ENCODE measurements at regions not wholly inside any gene's neighbourhood (a gene's known extent, or its start where the extent isn't known, plus 50 kb on each side); places are given as distances from the start of the nearest gene placed in this dataset.

- WGBS (ENCODE audit: insufficient coverage, insufficient read length) = no CpG with 5 or more reads among the region's 2 CpGs
- no peaks in the 10 kb centered on the region for H3K27me3 ChIP-seq (ENCODE audit: control insufficient read depth, insufficient read depth, low read length)
- H3K9me3 ChIP-seq (ENCODE audit: control insufficient read depth, insufficient read depth, low read length) = no peaks in the 10 kb centered on the region
- no peak overlapping the region for H3K27ac ChIP-seq (ENCODE audit: low read length)
- H3K4me1 ChIP-seq (ENCODE audit: control insufficient read depth, insufficient read depth, low read length) = no peaks in the 10 kb centered on the region
- no peak for DNase-seq (ENCODE audit: low read depth, low spot score)
- no peaks in the 10 kb centered on the region for H3K36me3 ChIP-seq (ENCODE audit: control insufficient read depth, insufficient read depth, low read length)
- H3K4me3 ChIP-seq (ENCODE audit: low read length) = no peak overlapping the region
Measured at GRCh38 chr18:73636355-73636754, 511.3 kb downstream of the FBXO15 start.

- no peaks in the 10 kb centered on the region for H3K36me3 ChIP-seq (ENCODE audit: control insufficient read depth, insufficient read depth, low read length)
- no CpG with 5 or more reads among the region's 2 CpGs for WGBS (ENCODE audit: insufficient coverage, insufficient read length)
- no peaks in the 10 kb centered on the region for H3K27me3 ChIP-seq (ENCODE audit: control insufficient read depth, insufficient read depth, low read length)
Measured at GRCh38 chr18:73626859-73627258, 520.8 kb downstream of the FBXO15 start.

GRCh38 chr18:73626221-73626620, 521.4 kb downstream of the FBXO15 start:
- WGBS (ENCODE audit: insufficient coverage, insufficient read length) = no CpG with 5 or more reads among the region's 2 CpGs
- no peak overlapping the region for H3K27ac ChIP-seq (ENCODE audit: low read length)
- H3K9me3 ChIP-seq (ENCODE audit: control insufficient read depth, insufficient read depth, low read length) = no peaks in the 10 kb centered on the region
- no peak for DNase-seq (ENCODE audit: low read depth, low spot score)
- H3K4me3 ChIP-seq (ENCODE audit: low read length) = no peak overlapping the region
- no peaks in the 10 kb centered on the region for H3K27me3 ChIP-seq (ENCODE audit: control insufficient read depth, insufficient read depth, low read length)
- H3K4me1 ChIP-seq (ENCODE audit: control insufficient read depth, insufficient read depth, low read length) = no peaks in the 10 kb centered on the region
- no peaks in the 10 kb centered on the region for H3K36me3 ChIP-seq (ENCODE audit: control insufficient read depth, insufficient read depth, low read length)

More at GRCh38 chr18:73626859-73627258, 520.8 kb downstream of the FBXO15 start:
- Histone ChIP-seq H3K9me3 (ENCODE audit: control insufficient read depth, insufficient read depth, low read length) (no peaks in the 10 kb centered on the region), H3K4me1 (ENCODE audit: control insufficient read depth, insufficient read depth, low read length) (no peaks in the 10 kb centered on the region), H3K27ac (ENCODE audit: low read length) (no peak overlapping the region), H3K4me3 (ENCODE audit: low read length) (no peak overlapping the region)
- DNase-seq (ENCODE audit: low read depth, low spot score) = no peak

GRCh38 chr18:73621091-73621490, 526.5 kb downstream of the FBXO15 start:
- H3K4me1 ChIP-seq (ENCODE audit: control insufficient read depth, insufficient read depth, low read length) = no peaks in the 10 kb centered on the region; the same call in 1 of the 2 replicates
- H3K4me3 ChIP-seq (ENCODE audit: low read length) = no peak overlapping the region
- no peaks in the 10 kb centered on the region for H3K27me3 ChIP-seq (ENCODE audit: control insufficient read depth, insufficient read depth, low read length)
- no peaks in the 10 kb centered on the region for H3K36me3 ChIP-seq (ENCODE audit: control insufficient read depth, insufficient read depth, low read length)
- no CpG with 5 or more reads among the region's 1 CpG for WGBS (ENCODE audit: insufficient coverage, insufficient read length)
- no peak for DNase-seq (ENCODE audit: low read depth, low spot score)
- H3K9me3 ChIP-seq (ENCODE audit: control insufficient read depth, insufficient read depth, low read length) = no peaks in the 10 kb centered on the region
- H3K27ac ChIP-seq (ENCODE audit: low read length) = no peak overlapping the region

- Histone ChIP-seq H3K27me3 (ENCODE audit: control insufficient read depth, insufficient read depth, low read length) (no peaks in the 10 kb centered on the region), H3K36me3 (ENCODE audit: control insufficient read depth, insufficient read depth, low read length) (no peaks in the 10 kb centered on the region), H3K9me3 (ENCODE audit: control insufficient read depth, insufficient read depth, low read length) (no peaks in the 10 kb centered on the region), H3K4me3 (ENCODE audit: low read length) (no peak overlapping the region), H3K27ac (ENCODE audit: low read length) (no peak overlapping the region), H3K4me1 (ENCODE audit: control insufficient read depth, insufficient read depth, low read length) (no peaks in the 10 kb centered on the region; the same call in 1 of the 2 replicates)
- no peak for DNase-seq (ENCODE audit: low read depth, low spot score)
Measured at GRCh38 chr18:73617981-73618380, 529.7 kb downstream of the FBXO15 start.

- DNase-seq (ENCODE audit: low read depth, low spot score) = no peak
- WGBS (ENCODE audit: insufficient coverage, insufficient read length) = no CpG with 5 or more reads among the region's 3 CpGs
- no peak overlapping the region for H3K4me3 ChIP-seq (ENCODE audit: low read length)
- H3K4me1 ChIP-seq (ENCODE audit: control insufficient read depth, insufficient read depth, low read length) = no peaks in the 10 kb centered on the region; the same call in 1 of the 2 replicates
- H3K36me3 ChIP-seq (ENCODE audit: control insufficient read depth, insufficient read depth, low read length) = no peaks in the 10 kb centered on the region
- no peaks in the 10 kb centered on the region for H3K9me3 ChIP-seq (ENCODE audit: control insufficient read depth, insufficient read depth, low read length)
- H3K27me3 ChIP-seq (ENCODE audit: control insufficient read depth, insufficient read depth, low read length) = no peaks in the 10 kb centered on the region
- H3K27ac ChIP-seq (ENCODE audit: low read length) = no peak overlapping the region
Measured at GRCh38 chr18:73615506-73615905, 532.1 kb downstream of the FBXO15 start.

- H3K27ac ChIP-seq (ENCODE audit: low read length) = no peak overlapping the region
- H3K36me3 ChIP-seq (ENCODE audit: control insufficient read depth, insufficient read depth, low read length) = no peaks in the 10 kb centered on the region
- H3K27me3 ChIP-seq (ENCODE audit: control insufficient read depth, insufficient read depth, low read length) = no peaks in the 10 kb centered on the region
- WGBS (ENCODE audit: insufficient coverage, insufficient read length) = no CpG with 5 or more reads among the region's 1 CpG
- no peak overlapping the region for H3K4me3 ChIP-seq (ENCODE audit: low read length)
- H3K9me3 ChIP-seq (ENCODE audit: control insufficient read depth, insufficient read depth, low read length) = no peaks in the 10 kb centered on the region
- DNase-seq (ENCODE audit: low read depth, low spot score) = no peak
- no peaks in the 10 kb centered on the region; the same call in 1 of the 2 replicates for H3K4me1 ChIP-seq (ENCODE audit: control insufficient read depth, insufficient read depth, low read length)
Measured at GRCh38 chr18:73614812-73615211, 532.8 kb downstream of the FBXO15 start.

- no CpG with 5 or more reads among the region's 1 CpG for WGBS (ENCODE audit: insufficient coverage, insufficient read length)
- no peaks in the 10 kb centered on the region for H3K9me3 ChIP-seq (ENCODE audit: control insufficient read depth, insufficient read depth, low read length)
Measured at GRCh38 chr18:73613706-73614340, 533.8 kb downstream of the FBXO15 start.

GRCh38 chr18:73597832-73598615, 549.6 kb downstream of the FBXO15 start:
- no peaks in the 10 kb centered on the region for H3K27me3 ChIP-seq (ENCODE audit: control insufficient read depth, insufficient read depth, low read length)
- no peak overlapping the region for H3K27ac ChIP-seq (ENCODE audit: low read length)
- H3K4me1 ChIP-seq (ENCODE audit: control insufficient read depth, insufficient read depth, low read length) = no peaks in the 10 kb centered on the region
- H3K36me3 ChIP-seq (ENCODE audit: control insufficient read depth, insufficient read depth, low read length) = no peaks in the 10 kb centered on the region
- H3K4me3 ChIP-seq (ENCODE audit: low read length) = no peak overlapping the region
- no CpG with 5 or more reads among the region's 7 CpGs for WGBS (ENCODE audit: insufficient coverage, insufficient read length)
- no peak for DNase-seq (ENCODE audit: low read depth, low spot score)
- H3K9me3 ChIP-seq (ENCODE audit: control insufficient read depth, insufficient read depth, low read length) = no peaks in the 10 kb centered on the region

More at GRCh38 chr18:73613706-73614340, 533.8 kb downstream of the FBXO15 start:
- no peaks in the 10 kb centered on the region; the same call in 1 of the 2 replicates for H3K4me1 ChIP-seq (ENCODE audit: control insufficient read depth, insufficient read depth, low read length)
- H3K27ac ChIP-seq (ENCODE audit: low read length) = no peak overlapping the region
- no peak for DNase-seq (ENCODE audit: low read depth, low spot score)
- H3K4me3 ChIP-seq (ENCODE audit: low read length) = no peak overlapping the region
- no peaks in the 10 kb centered on the region for H3K36me3 ChIP-seq (ENCODE audit: control insufficient read depth, insufficient read depth, low read length)
- H3K27me3 ChIP-seq (ENCODE audit: control insufficient read depth, insufficient read depth, low read length) = no peaks in the 10 kb centered on the region

GRCh38 chr18:73594749-73595148, 552.9 kb downstream of the FBXO15 start:
- no peaks in the 10 kb centered on the region for H3K36me3 ChIP-seq (ENCODE audit: control insufficient read depth, insufficient read depth, low read length)
- WGBS (ENCODE audit: insufficient coverage, insufficient read length) = no CpG with 5 or more reads among the region's 4 CpGs
- H3K4me3 ChIP-seq (ENCODE audit: low read length) = no peak overlapping the region
- H3K4me1 ChIP-seq (ENCODE audit: control insufficient read depth, insufficient read depth, low read length) = no peaks in the 10 kb centered on the region
- no peak overlapping the region for H3K27ac ChIP-seq (ENCODE audit: low read length)
- no peaks in the 10 kb centered on the region for H3K9me3 ChIP-seq (ENCODE audit: control insufficient read depth, insufficient read depth, low read length)
- H3K27me3 ChIP-seq (ENCODE audit: control insufficient read depth, insufficient read depth, low read length) = no peaks in the 10 kb centered on the region
- DNase-seq (ENCODE audit: low read depth, low spot score) = no peak

All from iPS DF 6.9 (cell line).